Upper lobe of left lung (tissue), 4 donors: ENCODE measurements at regions not wholly inside any gene's neighbourhood (a gene's known extent, or its start where the extent isn't known, plus 50 kb on each side); places are given as distances from the start of the nearest gene placed in this dataset.

Experiments used
- EP300 ChIP-seq, 4 donors: sonication (generic); formaldehyde crosslinking; IDR thresholded peaks; one replicate each; pipeline ENCODE4 v1.5.1; 2017; ENCODE audit warnings: antibody characterized with exemption in 4 of 4, control low read depth in 2 of 4
- POLR2A ChIP-seq, 4 donors: fragments of 450-650 bp; IDR thresholded peaks; one replicate each; pipeline ENCODE4 v1.5.1; 2016 to 2017; ENCODE audit warnings: antibody characterized with exemption in 4 of 4, mild to moderate bottlenecking in 2 of 4
- POLR2AphosphoS5 ChIP-seq, 2 donors: sonication (generic); formaldehyde crosslinking; IDR thresholded peaks; one replicate each; pipeline ENCODE4 v1.5.1; 2017; ENCODE audit warnings: antibody characterized with exemption in 2 of 2
- TF ChIP-seq, protein P1 (sequence below), 6 experiments: fragments of 450-650 bp in 4 of 6; fragments of 200-600 bp in 2 of 6; sonication (generic) in 2 of 6; IDR thresholded peaks; one replicate each; pipeline ENCODE4 v1.5.1; 2016 to 2019; ENCODE audit warnings: antibody characterized with exemption in 6 of 6

DNA sequence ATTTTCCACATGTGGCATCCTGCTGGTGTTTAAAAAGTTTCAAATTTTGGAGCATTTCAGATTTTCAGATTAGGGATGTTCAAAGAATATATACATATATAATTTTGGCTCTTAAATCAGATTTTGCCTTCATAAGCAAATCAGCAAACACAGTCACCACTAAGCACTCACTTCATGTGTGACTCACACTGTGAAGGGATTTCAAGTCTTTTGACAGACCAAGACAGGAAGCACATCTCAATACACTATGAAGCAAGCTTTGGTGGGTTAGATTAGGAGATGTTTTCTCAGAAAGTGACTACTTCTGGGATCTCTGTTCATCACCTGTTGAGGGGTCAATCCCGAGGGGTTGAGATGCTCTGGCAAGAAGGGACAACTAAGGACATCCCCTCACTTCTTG lies 227.8 kb upstream of the RBBP8 start:
- TF ChIP-seq, protein P1, sequence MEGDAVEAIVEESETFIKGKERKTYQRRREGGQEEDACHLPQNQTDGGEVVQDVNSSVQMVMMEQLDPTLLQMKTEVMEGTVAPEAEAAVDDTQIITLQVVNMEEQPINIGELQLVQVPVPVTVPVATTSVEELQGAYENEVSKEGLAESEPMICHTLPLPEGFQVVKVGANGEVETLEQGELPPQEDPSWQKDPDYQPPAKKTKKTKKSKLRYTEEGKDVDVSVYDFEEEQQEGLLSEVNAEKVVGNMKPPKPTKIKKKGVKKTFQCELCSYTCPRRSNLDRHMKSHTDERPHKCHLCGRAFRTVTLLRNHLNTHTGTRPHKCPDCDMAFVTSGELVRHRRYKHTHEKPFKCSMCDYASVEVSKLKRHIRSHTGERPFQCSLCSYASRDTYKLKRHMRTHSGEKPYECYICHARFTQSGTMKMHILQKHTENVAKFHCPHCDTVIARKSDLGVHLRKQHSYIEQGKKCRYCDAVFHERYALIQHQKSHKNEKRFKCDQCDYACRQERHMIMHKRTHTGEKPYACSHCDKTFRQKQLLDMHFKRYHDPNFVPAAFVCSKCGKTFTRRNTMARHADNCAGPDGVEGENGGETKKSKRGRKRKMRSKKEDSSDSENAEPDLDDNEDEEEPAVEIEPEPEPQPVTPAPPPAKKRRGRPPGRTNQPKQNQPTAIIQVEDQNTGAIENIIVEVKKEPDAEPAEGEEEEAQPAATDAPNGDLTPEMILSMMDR (IDR thresholded peaks at IDR 0.05), result no peak
- TF ChIP-seq POLR2A (IDR thresholded peaks at IDR 0.05) (no peak), POLR2AphosphoS5 (IDR thresholded peaks at IDR 0.05) (no peak), EP300 (IDR thresholded peaks at IDR 0.05) (no peak)
